ENCODE measurements at regions not wholly inside any gene's neighbourhood (a gene's known extent, or its start where the extent isn't known, plus 50 kb on each side); places are given as distances from the start of the nearest gene placed in this dataset.
"Not testable (repeated sequence)": the region's sequence is repeated elsewhere in the genome, so short reads cannot be mapped to it uniquely, and the experiment has no call there.

GRCh38 chr6:113786168-113786567 is 71.0 kb upstream of the MARCKS start:
- DNase-seq (ENCODE audit: low read depth) = no peak
- H3K4me3 ChIP-seq (ENCODE audit: low read depth, low read length) = no peak overlapping the region
- no peak for TF ChIP-seq CTCF (IDR thresholded peaks at IDR 0.05; ENCODE audit: insufficient read depth, low read depth, low read length, missing control alignments)

- no peak for DNase-seq (ENCODE audit: low read depth)
- TF ChIP-seq CTCF (IDR thresholded peaks at IDR 0.05; ENCODE audit: insufficient read depth, low read depth, low read length, missing control alignments) = no peak
- no peak overlapping the region for H3K4me3 ChIP-seq (ENCODE audit: low read depth, low read length)
These were observed 68.6 kb upstream of the MARCKS start for GRCh38 chr6:113788586-113788985.

GRCh38 chr6:113791225-113791624 is 65.9 kb upstream of the MARCKS start:
- not testable (repeated sequence) for DNase-seq (ENCODE audit: low read depth); H3K4me3 ChIP-seq (ENCODE audit: low read depth, low read length)

GRCh38 chr6:113795371-113795770 is 61.8 kb upstream of the MARCKS start:
- DNase-seq (ENCODE audit: low read depth); H3K4me3 ChIP-seq (ENCODE audit: low read depth, low read length): not testable (repeated sequence)

- TF ChIP-seq CTCF (IDR thresholded peaks at IDR 0.05; ENCODE audit: insufficient read depth, low read depth, low read length, missing control alignments) = no peak
- H3K4me3 ChIP-seq (ENCODE audit: low read depth, low read length) = no peak overlapping the region
- no peak for DNase-seq (ENCODE audit: low read depth)
These were observed 61.1 kb upstream of the MARCKS start for GRCh38 chr6:113796038-113796437.

GRCh38 chr6:113802779-113803178 is 54.4 kb upstream of the MARCKS start:
- no peak overlapping the region for H3K4me3 ChIP-seq (ENCODE audit: low read depth, low read length)
- TF ChIP-seq CTCF (IDR thresholded peaks at IDR 0.05; ENCODE audit: insufficient read depth, low read depth, low read length, missing control alignments) = no peak
- DNase-seq (ENCODE audit: low read depth) = no peak

GRCh38 chr6:113805173-113805790 is 51.9 kb upstream of the MARCKS start:
- peak overlapping the region; percentile 18; the same call in 1 of the 2 replicates for H3K4me3 ChIP-seq (ENCODE audit: low read depth, low read length)
- peak; percentile 76 for DNase-seq (ENCODE audit: low read depth)
- TF ChIP-seq CTCF (IDR thresholded peaks at IDR 0.05; ENCODE audit: insufficient read depth, low read depth, low read length, missing control alignments) = no peak

GRCh38 chr6:113805811-113806495 is 51.2 kb upstream of the MARCKS start:
- TF ChIP-seq CTCF (IDR thresholded peaks at IDR 0.05; ENCODE audit: insufficient read depth, low read depth, low read length, missing control alignments) = no peak
- DNase-seq (ENCODE audit: low read depth) = peak; percentile 22
- no peak overlapping the region for H3K4me3 ChIP-seq (ENCODE audit: low read depth, low read length)

Data from GM12865 (cell line).